OCI-LY3 (cell line): ENCODE measurements at regions not wholly inside any gene's neighbourhood (a gene's known extent, or its start where the extent isn't known, plus 50 kb on each side); places are given as distances from the start of the nearest gene placed in this dataset.

ENCODE experiments used
- EZH2phosphoT487 ChIP-seq: fragments of 200-600 bp; shearing (Covaris generic); IDR thresholded peaks from 2 replicates; pipeline ENCODE4 v1.6.1; 2018; ENCODE audit warnings: antibody characterized with exemption, mixed run types, low read depth
- TF ChIP-seq, protein P1 (sequence below): fragments of 200-600, 300-600 bp; sonication (generic); IDR thresholded peaks from 2 replicates; pipeline ENCODE4 v1.5.1; 2014; ENCODE audit warnings: antibody characterized with exemption, low read length, low read depth

DNA sequence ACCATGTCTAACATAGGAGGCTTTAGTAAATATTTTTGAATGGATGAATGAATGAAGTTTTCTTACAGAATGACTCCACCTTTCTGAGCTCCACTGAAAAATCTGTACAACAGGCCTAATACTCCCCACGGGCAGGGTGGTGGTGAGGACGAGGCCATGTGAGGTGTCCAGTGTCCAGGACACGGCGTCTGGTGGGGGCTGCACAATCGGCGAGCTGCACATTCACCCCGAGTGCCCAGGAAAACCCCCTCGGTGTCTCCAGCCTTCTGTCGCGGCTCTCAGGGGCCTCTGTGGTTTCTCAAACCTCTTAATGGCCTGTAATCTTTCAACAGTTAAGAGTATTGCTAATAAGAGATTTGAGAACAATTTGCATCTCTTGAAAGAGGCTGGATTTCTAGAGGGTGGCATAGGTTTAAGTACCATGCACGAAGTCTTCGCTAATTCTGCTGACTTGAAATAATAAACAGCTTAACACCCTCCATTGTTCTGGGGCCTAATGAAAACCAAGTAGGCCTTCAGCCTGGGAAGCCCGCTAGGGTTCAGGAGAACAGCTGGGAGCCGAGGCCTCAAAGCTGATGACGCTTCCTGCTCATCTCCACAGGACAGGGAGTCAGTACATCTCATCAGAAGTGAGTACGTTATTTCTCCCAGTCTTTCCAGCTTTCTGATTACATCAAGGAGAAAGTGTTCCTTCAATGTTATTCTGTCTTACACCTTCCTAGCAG, 304.6 kb upstream of the FOXF1 start:
- TF ChIP-seq, protein P1, sequence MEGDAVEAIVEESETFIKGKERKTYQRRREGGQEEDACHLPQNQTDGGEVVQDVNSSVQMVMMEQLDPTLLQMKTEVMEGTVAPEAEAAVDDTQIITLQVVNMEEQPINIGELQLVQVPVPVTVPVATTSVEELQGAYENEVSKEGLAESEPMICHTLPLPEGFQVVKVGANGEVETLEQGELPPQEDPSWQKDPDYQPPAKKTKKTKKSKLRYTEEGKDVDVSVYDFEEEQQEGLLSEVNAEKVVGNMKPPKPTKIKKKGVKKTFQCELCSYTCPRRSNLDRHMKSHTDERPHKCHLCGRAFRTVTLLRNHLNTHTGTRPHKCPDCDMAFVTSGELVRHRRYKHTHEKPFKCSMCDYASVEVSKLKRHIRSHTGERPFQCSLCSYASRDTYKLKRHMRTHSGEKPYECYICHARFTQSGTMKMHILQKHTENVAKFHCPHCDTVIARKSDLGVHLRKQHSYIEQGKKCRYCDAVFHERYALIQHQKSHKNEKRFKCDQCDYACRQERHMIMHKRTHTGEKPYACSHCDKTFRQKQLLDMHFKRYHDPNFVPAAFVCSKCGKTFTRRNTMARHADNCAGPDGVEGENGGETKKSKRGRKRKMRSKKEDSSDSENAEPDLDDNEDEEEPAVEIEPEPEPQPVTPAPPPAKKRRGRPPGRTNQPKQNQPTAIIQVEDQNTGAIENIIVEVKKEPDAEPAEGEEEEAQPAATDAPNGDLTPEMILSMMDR, result no peak
- no peak for TF ChIP-seq EZH2phosphoT487
